ENCODE measurements at regions not wholly inside any gene's neighbourhood (a gene's known extent, or its start where the extent isn't known, plus 50 kb on each side); places are given as distances from the start of the nearest gene placed in this dataset.

- DNase-seq (ENCODE audit: low read depth in 4 of 4, low spot score in 2 of 4) = no peak
Measured at GRCh38 chr2:188181884-188182283, 109.8 kb upstream of the GULP1 start.

- DNase-seq (ENCODE audit: low read depth in 4 of 4, low spot score in 2 of 4) = no peak
Measured at GRCh38 chr2:188187726-188188125, 103.9 kb upstream of the GULP1 start.

GRCh38 chr2:188189356-188189755 is 102.3 kb upstream of the GULP1 start:
- no peak for DNase-seq (ENCODE audit: low read depth in 4 of 4, low spot score in 2 of 4)

- DNase-seq (ENCODE audit: low read depth in 4 of 4, low spot score in 2 of 4) = no peak
Measured at GRCh38 chr2:188193230-188193629, 98.4 kb upstream of the GULP1 start.

- DNase-seq (ENCODE audit: low read depth in 4 of 4, low spot score in 2 of 4) = no peak
Measured at GRCh38 chr2:188196343-188197008, 95.2 kb upstream of the GULP1 start.

- no peak for DNase-seq (ENCODE audit: low read depth in 4 of 4, low spot score in 2 of 4)
Measured at GRCh38 chr2:188199716-188200128, 92.0 kb upstream of the GULP1 start.

- no peak for DNase-seq (ENCODE audit: low read depth in 4 of 4, low spot score in 2 of 4)
Measured at GRCh38 chr2:188201639-188202038, 90.0 kb upstream of the GULP1 start.

- DNase-seq (ENCODE audit: low read depth in 4 of 4, low spot score in 2 of 4) = no peak
Measured at GRCh38 chr2:188202777-188203176, 88.9 kb upstream of the GULP1 start.

GRCh38 chr2:188203776-188204175 is 87.9 kb upstream of the GULP1 start:
- DNase-seq (ENCODE audit: low read depth in 4 of 4, low spot score in 2 of 4) = no peak

- DNase-seq (ENCODE audit: low read depth in 4 of 4, low spot score in 2 of 4) = no peak
Measured at GRCh38 chr2:188204824-188205223, 86.8 kb upstream of the GULP1 start.

- no peak for DNase-seq (ENCODE audit: low read depth in 4 of 4, low spot score in 2 of 4)
Measured at GRCh38 chr2:188207554-188207953, 84.1 kb upstream of the GULP1 start.

GRCh38 chr2:188209218-188209617 is 82.5 kb upstream of the GULP1 start:
- DNase-seq (ENCODE audit: low read depth in 4 of 4, low spot score in 2 of 4) = no peak

- no peak for DNase-seq (ENCODE audit: low read depth in 4 of 4, low spot score in 2 of 4)
Measured at GRCh38 chr2:188217264-188217663, 74.4 kb upstream of the GULP1 start.

GRCh38 chr2:188219541-188219940 is 72.1 kb upstream of the GULP1 start:
- no peak for DNase-seq (ENCODE audit: low read depth in 4 of 4, low spot score in 2 of 4)

- DNase-seq (ENCODE audit: low read depth in 4 of 4, low spot score in 2 of 4) = no peak
Measured at GRCh38 chr2:188220535-188220934, 71.1 kb upstream of the GULP1 start.

GRCh38 chr2:188227713-188228112 is 64.0 kb upstream of the GULP1 start:
- DNase-seq (ENCODE audit: low read depth in 4 of 4, low spot score in 2 of 4) = no peak

GRCh38 chr2:188235364-188235763 is 56.3 kb upstream of the GULP1 start:
- no peak for DNase-seq (ENCODE audit: low read depth in 4 of 4, low spot score in 2 of 4)

- no peak for DNase-seq (ENCODE audit: low read depth in 4 of 4, low spot score in 2 of 4)
Measured at GRCh38 chr2:188238386-188238785, 53.3 kb upstream of the GULP1 start.
